ENCODE measurements at regions not wholly inside any gene's neighbourhood (a gene's known extent, or its start where the extent isn't known, plus 50 kb on each side); places are given as distances from the start of the nearest gene placed in this dataset.
"Not testable (repeated sequence)": the region's sequence is repeated elsewhere in the genome, so short reads cannot be mapped to it uniquely, and the experiment has no call there.

DNA sequence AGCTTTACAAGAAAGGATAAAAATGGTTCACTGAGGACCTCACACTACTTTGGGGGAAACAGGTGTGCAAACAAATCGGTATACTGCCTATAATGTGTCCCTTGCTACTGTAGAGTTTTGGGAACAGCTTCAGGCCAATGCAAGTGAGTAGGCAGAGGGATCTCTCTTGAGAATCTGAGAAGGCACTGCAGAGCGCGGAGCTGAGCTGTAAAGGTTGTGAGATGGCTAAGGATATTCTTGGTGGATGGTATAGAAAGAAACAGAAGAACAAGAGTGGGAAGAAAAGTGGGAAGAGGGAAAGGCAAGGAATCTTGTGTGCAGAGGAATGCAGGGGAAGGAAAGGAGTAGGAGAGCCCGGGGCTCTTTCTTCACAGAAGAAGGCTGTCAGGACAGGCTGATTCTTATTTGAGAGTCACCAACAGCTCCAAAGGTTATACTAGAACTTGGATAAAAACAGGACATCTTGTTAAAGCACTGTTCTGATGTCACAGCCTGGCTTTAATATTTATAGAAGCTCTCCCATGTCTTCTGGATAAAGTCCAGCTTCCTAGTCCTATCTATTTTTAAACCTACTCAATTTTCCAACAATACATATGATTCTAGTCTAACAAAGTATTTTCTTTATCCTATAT, 985.6 kb upstream of the HS3ST1 start:
- DNase-seq (ENCODE audit: low read depth in 4 of 4, low spot score in 2 of 4) = no peak

DNA sequence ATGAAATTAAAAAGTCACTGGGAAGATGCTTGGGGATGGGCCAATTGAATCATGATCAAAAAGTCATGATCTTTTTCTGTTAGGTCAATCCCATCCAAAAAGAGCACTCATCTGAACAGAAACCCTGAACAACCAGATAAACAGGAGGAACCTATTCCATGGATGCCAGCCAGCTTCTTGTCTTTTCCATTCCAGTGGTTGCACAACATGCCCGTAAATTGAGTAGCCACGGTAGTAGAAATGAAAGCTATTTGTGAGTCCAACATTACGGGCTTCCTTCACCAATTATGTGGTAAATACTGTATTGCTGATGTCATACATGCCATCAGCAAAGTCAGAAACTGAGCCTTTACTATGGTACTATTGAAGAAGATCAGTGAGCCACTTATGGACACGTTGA, 982.4 kb upstream of the HS3ST1 start:
- no peak for DNase-seq (ENCODE audit: low read depth in 4 of 4, low spot score in 2 of 4)

DNA sequence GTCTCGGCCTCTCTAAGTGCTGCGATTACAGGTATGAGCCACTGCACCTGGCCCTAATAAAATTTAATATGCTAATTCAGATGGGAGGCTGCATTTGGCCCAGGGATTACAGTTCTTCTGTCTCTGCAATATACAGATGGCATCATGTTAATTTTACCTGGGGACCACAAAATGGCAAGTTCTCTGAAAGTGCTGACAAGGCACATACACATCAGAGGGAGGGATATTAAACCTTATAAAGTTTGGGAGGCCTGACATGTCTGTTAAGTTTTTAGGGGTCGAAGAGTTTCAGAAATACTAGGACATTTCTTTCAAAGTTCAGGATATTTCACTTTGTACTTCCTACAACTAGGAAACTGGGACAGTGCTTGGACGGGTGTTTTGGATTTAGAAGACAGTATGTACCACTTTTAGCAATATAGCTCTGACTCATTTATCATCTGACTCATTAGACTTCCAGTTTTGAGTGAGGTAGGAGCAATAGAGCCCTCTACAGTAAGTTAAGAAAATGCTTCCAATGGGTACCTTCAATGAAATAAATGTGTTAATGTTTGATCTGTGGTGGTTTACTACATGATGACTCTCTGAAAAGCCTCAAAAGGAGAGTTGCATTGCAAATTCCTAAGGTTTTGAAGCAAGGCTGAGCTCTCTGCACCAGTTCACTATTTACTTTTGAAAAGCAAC, 981.0 kb upstream of the HS3ST1 start:
- no peak for DNase-seq (ENCODE audit: low read depth in 4 of 4, low spot score in 2 of 4)

DNA sequence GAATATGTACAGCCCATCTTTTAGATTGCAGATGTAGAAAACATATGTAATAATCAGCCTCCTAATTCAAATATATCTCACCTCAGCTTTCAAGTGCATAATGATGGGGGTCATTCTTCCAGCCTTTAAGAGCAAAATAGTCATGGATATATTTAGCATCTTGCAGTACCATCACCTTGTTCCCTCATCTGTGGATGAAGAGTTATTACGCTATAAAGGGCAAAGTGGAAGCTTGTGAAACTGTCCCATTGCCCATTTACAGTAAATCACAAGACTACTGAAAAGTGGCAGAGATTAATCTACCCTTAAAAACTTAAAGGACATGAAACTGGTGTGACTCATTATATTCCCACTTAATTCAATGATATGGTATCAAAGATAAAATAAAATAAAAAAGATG, 979.7 kb upstream of the HS3ST1 start:
- DNase-seq (ENCODE audit: low read depth in 4 of 4, low spot score in 2 of 4) = no peak

DNA sequence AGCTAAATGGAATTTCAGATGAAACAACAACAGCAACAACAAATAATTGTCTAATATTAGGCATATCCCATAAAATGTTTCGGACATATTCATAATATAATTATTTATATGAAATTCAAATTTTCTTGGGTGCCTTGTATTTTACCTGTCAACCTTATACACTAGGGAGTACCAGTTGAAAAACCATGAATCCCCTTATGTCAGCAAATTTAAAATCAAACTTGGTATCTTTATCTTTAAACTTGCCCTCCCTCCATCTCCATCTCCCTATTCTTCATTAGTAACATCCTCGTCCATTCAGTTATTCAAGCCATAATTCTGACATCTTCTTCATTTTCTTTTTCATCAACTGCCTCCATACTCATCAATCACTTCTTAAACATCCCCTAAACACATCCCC, 974.5 kb upstream of the HS3ST1 start:
- no peak for DNase-seq (ENCODE audit: low read depth in 4 of 4, low spot score in 2 of 4)

DNA sequence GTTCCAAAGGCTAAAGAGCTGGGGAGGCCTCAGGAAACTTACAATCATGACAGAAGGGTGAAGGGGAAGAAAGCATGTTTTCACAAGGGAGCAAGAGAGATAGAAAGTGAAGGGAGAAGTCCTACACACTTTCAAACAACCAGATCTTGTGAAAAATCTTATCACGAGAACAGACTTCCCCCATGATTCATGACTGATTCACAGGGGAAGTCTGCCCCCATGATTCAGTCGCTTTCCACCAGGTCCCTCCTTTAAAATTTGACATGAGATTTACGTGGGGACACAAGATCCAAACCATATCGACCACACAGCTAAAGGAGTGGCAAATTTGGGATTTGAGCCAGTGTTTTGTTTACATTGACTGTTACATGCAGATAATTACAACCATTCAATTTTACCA, 971.1 kb upstream of the HS3ST1 start:
- no peak for DNase-seq (ENCODE audit: low read depth in 4 of 4, low spot score in 2 of 4)

DNA sequence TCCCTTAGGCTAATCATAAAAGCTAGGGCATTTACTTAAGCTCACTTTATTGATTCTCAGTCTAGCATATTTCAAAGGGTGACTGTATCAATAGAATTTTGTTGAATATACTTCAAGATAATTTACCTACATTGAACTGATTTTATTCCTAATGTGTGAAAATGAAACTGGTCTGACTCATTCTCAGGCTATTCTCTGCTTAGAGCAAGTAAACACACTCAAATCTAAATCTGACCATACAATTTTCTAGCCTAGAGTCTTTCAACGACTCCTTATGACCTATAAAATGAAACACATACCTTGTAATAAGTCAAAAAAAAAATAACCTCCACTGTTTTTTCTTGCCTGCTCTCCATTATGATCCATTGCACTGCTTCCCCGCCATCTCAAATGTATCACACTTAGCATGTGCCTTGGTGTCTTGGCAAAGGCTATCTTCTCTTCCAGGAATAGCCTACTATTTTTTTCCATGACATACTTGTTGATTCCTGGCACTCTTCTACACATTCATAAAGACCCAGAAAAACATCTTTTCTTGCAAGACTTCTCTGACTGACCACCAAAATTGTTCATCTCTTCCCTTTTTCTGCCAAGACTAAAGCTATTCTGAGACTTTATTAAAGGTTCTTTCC, 965.1 kb upstream of the HS3ST1 start:
- DNase-seq (ENCODE audit: low read depth in 4 of 4, low spot score in 2 of 4) = no peak

DNA sequence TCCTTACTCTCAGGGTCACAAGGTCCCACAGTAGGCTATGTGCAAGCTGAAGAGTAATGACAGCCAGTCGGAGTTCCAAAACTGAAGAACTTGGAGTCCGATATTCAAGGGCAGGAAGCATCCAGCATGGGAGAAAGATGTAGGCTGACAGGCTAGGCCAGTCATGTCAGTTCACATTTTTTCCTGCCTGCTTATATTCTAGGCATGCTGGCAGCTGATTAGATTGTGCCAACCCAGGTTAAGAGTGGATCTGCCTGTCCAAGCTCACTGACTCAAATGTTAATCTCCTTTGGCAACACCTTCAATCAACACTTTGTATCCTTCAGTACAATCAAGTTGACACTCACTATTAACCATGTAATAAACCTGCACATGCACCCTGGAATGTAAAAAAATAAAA, 960.9 kb upstream of the HS3ST1 start:
- no peak for DNase-seq (ENCODE audit: low read depth in 4 of 4, low spot score in 2 of 4)

DNA sequence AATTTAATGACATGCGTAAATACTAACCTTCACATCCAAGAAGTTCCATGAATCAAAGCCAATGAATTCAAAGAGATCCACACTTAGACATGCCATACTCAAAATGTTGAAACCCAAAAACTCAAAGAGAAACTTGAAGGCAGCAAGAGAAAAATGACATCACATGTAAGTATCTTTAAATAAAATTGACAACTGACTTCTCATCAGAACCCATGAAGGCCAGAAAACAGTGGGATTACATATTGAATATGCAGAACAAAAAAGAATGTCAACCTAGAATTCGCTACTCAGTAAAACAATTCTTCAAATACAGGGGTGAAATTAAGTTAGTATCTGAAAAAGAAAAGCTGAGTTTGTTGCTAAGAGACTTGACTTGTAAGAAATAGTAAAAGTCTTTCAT, 953.9 kb upstream of the HS3ST1 start:
- no peak for DNase-seq (ENCODE audit: low read depth in 4 of 4, low spot score in 2 of 4)

DNA sequence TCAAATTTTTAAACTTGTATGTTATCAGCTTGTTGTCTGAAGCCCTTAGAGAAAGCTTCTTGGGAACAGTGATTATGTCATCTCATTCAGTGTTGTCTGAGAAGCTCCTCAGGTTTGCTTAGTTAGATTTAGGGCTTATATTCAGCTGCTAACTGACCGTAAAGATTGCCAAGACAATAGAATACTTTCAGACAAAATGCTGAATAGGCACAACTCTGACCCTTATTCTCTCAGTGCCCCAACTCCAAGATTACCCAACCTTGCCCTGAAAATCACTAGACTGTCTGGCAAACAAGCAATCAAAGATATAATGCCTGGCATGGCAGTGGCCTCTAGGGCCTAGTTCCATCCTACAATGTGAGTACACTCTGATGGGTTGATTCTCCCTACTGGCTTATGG, 950.5 kb upstream of the HS3ST1 start:
- no peak for DNase-seq (ENCODE audit: low read depth in 4 of 4, low spot score in 2 of 4)

DNA sequence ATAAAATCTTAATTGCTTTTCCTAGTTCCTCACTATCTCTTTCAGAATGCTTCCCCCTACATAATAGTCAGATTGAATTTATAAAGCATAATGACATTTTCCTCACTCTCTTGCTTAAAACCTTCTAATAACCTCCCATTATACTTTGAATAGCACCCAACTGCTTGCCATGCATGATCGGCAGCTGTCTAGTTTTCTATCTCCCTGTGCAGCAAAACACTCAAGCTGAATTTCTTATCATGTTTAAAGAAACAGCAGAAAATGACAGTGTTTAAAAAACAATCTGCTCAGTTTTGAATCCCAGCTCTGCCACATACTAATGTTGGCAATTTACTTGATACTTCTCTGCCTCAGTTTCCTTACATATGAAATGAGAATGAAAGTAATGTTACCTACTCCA, 947.1 kb upstream of the HS3ST1 start:
- no peak for DNase-seq (ENCODE audit: low read depth in 4 of 4, low spot score in 2 of 4)

DNA sequence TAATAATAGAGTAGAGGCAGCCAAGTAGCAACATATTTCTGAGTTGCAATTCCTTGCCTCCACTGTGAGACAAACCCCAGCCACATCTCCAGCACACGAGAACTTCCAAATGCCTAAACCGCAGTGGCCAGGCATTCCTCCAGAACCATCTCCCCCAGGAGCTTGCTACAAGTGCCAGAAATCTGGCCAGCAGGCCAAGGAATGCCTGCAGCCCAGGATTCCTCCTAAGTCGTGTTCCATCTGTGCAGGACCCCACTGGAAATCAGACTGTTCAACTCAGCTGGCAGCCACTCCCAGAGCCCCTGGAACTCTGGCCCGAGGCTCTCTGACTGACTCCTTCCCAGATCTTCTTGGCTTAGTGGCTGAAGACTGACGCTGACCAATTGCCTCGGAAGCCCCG, 937.2 kb upstream of the HS3ST1 start:
- not testable (repeated sequence) for DNase-seq (ENCODE audit: low read depth in 4 of 4, low spot score in 2 of 4)

DNA sequence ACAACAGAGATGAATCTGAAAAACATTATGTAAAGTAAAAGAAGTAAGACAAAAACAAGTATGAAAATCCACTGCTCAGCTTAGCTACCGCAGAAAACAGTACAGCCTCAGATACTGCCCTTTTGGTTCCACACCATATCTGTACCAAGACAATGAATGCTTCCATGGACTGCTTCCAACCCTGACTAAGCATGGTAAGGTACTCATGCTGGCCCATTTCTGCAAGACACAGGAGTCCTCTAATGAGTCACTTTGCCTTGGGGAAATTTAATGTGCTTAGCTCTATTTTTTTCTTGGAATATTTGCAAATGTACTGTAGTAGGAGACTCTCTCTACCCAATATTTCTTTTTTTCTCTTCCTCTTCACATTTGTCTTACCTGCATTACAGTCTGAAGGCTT, 931.7 kb upstream of the HS3ST1 start:
- DNase-seq (ENCODE audit: low read depth in 4 of 4, low spot score in 2 of 4) = no peak

DNA sequence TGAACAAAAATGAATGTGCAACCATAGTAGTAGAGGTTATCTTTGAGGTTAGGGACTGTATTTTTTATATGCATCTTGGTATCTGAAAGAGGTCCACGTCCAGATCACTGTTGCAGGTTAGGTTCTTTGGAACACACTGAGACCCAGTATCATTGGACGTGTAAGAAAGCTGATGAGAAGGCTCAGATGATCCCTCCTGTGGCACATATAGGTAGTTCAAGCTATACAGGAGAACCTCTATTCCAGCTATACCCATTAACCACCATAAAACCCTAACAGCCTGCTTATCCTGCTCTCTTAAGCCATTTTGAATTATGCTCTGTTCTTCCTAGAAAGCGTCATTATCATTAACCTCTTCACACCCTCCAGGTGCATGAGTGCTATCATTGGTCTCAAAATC, 930.7 kb upstream of the HS3ST1 start:
- DNase-seq (ENCODE audit: low read depth in 4 of 4, low spot score in 2 of 4) = no peak

DNA sequence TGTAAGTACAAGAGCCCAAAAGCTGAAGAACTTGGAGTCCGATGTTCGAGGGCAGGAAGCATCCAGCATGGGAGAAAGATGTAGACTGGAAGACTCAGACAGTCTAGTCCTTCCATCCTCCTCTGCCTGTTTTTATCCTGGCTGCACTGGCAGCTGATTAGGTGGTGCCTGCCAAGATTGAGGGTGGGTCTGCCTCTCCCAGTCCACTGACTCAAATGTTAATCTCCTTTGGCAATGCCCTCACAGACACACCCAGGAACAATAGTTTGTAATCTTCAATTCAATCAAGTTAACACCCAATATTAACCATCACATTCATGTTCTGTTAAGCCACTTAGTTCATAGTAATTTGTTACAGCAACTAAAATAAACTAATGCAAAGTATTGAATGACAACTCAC, 904.4 kb upstream of the HS3ST1 start:
- not testable (repeated sequence) for DNase-seq (ENCODE audit: low read depth in 4 of 4, low spot score in 2 of 4)

DNA sequence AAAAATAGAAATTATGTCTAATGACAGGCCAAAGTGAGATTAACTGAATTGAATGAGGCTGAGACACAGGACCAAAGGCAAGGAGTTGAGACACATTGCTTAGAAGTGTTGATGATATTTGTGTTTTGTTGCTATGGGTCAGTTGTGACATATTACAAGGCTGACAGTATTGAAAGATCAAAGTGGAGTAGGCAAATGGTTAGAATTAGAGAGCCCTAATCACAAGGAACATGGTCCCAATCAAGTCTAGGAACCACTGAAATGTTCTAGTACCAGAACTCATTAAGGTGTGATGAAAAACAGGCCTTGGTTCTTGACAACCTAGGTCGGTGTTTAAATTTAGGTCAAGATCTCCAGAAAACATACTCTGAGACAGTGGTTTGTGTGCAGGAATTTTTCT, 896.3 kb upstream of the HS3ST1 start:
- DNase-seq (ENCODE audit: low read depth in 4 of 4, low spot score in 2 of 4) = no peak

DNA sequence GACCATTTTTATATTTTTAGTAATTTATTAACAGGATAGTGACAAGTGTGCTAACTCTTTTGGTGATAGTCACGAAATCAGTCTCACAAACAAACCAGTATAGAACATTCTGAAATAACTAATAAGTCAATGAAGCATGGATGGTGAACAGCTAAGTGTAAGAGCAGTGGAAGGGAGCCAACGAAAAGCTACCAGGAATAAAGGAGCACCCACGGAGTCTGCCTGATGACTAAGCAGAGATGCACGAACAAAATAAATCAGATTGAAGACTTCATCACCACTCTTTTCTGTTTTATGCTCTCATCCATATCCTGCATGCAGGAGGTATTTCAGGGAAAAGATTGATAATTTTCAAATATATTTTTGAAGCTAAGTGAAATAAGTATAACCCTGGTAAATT, 891.1 kb upstream of the HS3ST1 start:
- no peak for DNase-seq (ENCODE audit: low read depth in 4 of 4, low spot score in 2 of 4)

DNA sequence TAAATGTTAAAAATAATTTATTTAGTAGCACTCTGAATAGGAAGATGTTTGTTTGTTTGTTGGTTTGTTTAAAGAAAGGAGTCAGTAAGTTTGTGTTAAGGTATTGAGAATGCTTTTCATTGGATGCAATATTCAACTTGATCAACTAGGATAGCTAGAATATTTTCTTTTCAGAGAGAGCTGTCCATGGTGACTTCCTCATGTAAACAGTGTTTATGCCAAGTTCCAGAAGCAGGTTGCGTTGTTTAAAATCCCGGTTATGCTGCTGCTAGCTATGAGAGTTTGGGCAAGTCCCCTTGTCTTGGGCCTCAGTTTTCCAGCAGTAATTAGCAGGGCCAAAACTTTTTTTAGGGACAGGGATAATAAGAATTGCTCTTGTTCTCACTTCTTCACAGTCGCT, 876.2 kb upstream of the HS3ST1 start:
- DNase-seq (ENCODE audit: low read depth in 4 of 4, low spot score in 2 of 4) = no peak

DNA sequence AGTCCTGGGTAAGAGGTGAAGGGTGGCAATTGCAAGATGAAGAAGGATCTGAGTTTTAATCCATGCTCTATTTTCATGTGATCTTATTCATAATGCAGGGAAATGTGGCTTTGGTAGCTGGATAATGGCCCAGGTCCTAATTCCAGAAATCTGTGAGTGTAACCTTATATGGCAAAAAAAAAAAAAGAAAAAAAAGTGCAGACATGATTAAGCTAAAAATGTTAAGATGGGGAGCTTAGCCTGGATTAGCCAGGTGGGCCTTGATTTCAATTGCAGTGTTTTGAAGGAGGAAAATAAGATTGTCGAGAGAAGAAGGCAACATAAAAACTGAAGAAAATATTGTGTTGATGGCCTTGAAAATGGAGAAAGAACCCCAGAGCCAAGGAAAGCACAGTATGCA, 867.7 kb upstream of the HS3ST1 start:
- DNase-seq (ENCODE audit: low read depth in 4 of 4, low spot score in 2 of 4) = no peak

DNA sequence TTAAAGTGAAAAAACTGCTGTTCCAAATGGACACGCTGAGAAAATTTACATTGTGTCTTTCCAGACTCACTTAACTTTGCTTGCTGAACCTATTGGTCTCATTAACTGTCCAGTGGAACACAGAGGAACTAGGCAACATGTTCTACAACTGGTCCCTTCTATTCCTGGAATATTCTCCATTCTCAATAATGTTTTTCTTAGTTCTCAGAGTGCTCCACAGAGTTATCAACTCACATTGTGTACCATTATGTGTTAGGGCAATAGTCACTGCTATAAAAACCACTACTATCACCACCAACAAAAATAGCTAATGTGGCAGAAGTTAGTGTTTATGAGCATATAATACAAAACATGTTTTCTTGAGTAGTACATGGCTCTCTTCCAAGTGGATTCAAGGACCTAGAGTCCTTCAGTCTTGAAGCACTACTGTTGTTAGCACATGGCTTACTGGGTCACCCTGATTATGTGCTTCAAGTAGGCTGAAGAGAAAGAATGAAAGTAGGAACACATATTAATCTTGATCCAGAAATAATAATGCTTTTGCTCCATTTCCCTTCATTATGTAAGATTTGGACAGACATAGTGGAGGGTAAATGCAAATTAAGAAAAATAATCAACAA, 865.3 kb upstream of the HS3ST1 start:
- no peak for DNase-seq (ENCODE audit: low read depth in 4 of 4, low spot score in 2 of 4)

DNA sequence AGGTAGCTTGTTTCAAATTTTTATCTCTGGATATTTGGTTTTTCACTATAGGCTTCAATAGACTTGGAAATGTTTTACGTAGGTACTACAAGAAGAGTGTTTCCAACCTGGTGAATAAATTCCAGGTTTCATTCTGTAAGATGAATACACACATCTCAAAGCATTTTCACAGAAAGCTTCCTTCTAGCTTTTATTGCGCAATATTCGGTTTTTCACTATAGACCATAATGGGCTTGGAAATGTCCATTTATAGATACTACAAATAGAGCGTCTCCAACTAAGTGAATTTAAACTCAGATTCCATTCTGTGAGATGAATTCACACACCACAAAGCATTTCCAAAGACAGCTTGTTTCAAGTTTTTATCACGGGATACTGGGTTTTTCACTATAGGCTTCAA, 857.7 kb upstream of the HS3ST1 start:
- no peak for DNase-seq (ENCODE audit: low read depth in 4 of 4, low spot score in 2 of 4)

DNA sequence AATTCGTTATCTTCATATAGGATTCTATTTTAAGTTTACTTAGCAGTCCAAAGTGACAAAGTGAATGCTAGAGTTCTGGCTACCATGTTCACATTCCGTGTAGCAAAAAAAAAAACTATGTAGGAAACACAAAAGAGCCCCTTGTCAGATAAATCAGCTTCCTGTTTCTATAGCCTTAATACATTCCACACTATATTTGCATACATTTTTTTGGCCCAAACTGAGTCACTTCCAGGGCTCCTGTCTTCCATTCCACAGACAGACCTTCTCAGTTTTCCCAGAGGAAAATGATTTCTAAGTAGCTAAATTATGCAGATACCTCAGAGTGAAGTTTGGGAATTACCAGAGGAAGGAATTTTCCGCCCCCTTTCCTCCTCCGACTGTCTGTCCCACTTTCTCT, 841.9 kb upstream of the HS3ST1 start:
- no peak for DNase-seq (ENCODE audit: low read depth in 4 of 4, low spot score in 2 of 4)

Measured in left renal cortex interstitium (tissue), 4 donors.